ENCODE measurements at regions not wholly inside any gene's neighbourhood (a gene's known extent, or its start where the extent isn't known, plus 50 kb on each side); places are given as distances from the start of the nearest gene placed in this dataset.

DNA sequence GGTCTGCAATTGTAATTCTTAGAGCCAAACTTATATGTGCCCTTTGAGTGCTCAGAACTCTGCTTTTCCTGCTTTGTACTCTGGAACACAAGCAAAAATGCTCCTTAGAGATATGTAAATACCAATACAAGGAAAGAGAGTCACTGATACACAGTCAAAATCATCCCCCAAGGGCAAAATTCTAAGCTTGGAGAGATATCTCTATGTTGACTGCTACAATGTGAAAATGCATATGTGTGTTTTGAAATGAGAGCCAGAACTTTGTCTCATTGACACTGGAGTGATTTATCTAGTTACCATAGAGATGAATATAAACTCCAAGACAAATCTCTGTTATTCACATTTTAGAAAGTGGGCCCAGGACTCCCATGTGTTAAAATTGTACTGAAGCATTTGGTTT, 494.8 kb upstream of the SLITRK1 start:
- DNase-seq (ENCODE audit: extremely low spot score, insufficient read length, low read depth) (no peak), FAIRE-seq (no peak)

DNA sequence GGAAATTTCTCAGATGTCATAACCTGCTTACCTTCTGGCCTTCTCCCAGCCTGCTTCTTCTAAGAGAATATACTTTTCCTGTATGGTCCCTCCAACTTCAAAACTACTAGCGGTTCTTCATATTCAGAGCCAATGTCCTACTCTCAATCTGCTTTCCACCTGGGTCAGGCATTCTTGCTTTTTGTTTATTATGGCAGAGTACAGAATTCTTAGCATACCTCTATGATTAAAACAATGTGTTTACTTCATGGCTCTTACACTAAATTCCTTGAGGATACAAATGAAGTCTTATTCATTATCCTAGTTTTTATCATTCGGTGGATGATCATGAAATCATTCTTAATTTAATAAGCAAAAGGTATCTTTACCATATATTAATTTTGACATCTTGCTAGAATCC, 484.2 kb upstream of the SLITRK1 start:
- no peak for FAIRE-seq
- no peak for DNase-seq (ENCODE audit: extremely low spot score, insufficient read length, low read depth)

DNA sequence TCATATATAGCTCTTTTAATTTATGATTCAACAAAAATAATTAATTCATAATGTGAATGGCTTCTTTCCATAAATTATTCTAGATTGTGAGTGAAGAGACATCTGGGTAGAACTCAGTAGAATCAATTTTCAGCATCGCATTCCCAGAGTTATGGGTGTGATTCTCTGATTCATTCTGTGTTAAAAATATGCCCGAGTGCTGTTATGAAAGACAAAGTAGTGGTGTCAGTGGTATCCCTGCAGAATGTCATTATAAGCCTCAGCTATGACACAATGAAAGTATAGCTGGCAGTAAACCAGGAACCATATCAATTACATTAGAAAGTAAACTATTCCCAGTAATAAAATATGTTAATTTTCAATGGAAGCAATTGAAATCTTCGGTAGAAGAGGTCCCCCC, 480.5 kb upstream of the SLITRK1 start:
- DNase-seq (ENCODE audit: extremely low spot score, insufficient read length, low read depth): no peak
- FAIRE-seq: no peak

DNA sequence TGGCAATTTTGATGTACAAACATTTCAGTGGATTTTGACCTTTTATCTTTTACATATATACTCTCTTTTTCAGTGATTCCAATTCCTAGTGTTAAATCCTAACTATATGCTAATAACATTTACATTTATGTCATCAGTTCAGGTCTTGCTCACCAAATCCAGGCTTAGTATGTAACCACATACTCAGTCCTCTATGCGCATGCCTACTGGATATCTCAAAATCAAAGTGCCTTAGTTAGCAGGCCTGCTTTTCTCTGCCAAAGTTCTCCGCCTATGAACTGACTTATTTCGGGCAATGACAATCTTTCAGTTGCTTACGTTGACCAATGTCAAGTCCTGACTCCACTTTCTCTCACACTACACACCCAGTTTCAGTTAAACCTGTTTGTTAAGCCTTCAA, 478.5 kb upstream of the SLITRK1 start:
- DNase-seq (ENCODE audit: extremely low spot score, insufficient read length, low read depth) (no peak), FAIRE-seq (no peak)

DNA sequence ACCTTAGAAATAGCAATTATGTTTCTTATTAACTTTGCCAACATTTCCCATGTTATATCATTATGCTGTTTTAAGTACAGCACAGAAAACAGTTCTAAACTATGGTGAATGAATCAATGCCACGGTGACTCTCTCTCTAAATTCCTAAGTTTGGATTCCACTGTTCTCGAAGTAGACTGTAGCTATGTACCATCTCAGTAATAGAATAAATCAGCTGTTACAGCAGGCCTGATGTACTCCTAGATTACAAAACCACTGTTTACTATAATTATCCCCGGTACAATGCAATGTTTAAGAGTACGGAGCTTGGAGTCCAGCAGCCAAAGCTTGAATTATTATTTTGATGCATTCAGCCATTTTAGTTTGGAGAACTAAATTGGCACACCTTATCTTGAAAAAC, 476.3 kb upstream of the SLITRK1 start:
- DNase-seq (ENCODE audit: extremely low spot score, insufficient read length, low read depth) (no peak), FAIRE-seq (no peak)

DNA sequence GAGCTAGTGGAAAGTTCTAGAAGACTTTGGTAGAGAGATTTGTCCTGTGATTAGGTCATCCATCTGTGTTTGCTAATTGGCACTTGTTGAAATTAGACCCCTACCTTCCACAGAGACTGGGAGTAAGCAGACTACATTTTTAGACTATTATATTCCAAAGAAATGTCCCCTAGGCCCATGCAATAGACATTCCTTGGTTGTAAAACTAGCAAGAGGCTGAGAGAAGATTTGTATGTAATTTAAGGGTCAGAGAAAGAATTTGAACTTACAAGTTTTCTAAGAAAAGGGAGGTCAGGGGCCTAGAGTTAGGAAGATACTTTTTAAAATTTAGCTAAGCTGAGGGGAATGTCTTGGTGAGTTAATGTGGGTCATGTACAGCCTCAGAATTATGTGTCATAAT, 470.7 kb upstream of the SLITRK1 start:
- FAIRE-seq: no peak
- no peak for DNase-seq (ENCODE audit: extremely low spot score, insufficient read length, low read depth)

DNA sequence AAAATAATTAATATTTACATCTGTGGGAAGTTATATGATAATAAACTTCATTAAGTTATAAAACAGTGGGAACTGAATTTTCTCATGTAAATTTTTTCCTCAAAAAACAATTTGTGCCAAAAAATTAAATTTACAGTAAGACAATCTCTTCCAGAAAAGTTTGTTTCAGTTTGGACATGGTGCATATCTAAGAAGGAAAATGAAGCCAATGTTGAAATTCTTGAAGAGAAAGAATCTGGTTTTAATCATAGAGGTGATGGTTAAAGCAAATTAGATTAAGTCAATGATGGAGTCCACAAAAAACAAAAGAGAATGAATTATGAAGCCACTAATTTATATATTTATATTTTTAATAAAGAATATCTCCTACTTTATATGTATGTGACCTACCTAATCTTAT, 457.2 kb upstream of the SLITRK1 start:
- FAIRE-seq: no peak
- DNase-seq (ENCODE audit: extremely low spot score, insufficient read length, low read depth): no peak

DNA sequence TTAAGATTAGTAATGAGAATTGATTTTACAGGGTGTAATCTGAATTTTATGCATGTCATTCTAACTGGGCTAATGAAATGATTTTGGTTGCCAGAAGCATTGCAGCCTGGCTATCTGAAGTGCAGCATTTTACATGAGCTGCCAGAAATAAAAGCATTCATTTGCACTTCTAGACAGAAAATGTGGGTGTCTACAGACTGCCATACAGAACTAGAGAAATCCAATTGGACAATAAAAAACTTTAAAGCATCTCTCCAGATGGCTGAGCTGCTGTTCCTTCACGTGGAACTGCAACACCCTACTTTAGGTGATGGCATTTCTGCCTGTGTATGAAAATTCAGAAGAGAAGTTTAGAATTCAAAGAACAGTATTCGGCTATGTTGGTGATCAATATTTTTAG, 450.1 kb upstream of the SLITRK1 start:
- DNase-seq (ENCODE audit: extremely low spot score, insufficient read length, low read depth): no peak
- FAIRE-seq: no peak

DNA sequence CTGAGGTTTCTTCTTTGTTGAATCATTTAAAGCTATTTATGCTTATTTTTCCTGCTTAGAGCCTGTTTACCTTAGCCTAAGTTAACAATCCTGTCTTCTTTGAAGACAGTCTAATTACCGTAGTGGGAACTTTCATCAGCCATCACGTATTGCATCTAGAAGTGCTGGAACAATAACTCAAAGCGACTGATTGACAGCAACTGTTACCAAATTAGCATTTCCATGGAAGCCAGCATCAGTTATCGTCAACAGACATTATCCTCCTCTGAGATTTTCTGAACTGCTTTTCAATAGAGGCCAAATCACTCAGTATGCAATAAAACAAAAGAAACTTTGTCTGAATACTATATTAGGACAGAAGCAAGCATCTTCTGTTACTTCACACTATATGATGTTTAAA, 433.3 kb upstream of the SLITRK1 start:
- FAIRE-seq (no peak), DNase-seq (ENCODE audit: extremely low spot score, insufficient read length, low read depth) (no peak)

DNA sequence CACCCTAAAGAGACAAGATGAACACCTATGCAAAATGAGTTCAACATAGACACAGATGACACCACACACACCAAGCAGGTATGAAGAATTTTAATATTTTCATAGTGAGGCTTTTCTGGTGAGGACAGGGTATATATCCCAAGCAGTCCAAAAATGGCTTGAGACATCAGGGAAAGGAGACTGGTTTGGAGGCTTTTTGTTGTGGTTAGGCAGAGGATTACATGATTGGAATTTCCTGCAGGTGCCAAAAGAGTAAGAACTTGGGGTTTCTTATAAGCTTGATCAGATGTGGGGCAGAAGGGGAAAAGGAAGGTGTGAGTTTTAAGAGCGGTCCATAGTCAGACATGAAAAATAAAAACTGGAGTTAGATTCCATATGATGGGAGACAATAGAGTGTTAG, 420.8 kb upstream of the SLITRK1 start:
- FAIRE-seq (no peak), DNase-seq (ENCODE audit: extremely low spot score, insufficient read length, low read depth) (no peak)

DNA sequence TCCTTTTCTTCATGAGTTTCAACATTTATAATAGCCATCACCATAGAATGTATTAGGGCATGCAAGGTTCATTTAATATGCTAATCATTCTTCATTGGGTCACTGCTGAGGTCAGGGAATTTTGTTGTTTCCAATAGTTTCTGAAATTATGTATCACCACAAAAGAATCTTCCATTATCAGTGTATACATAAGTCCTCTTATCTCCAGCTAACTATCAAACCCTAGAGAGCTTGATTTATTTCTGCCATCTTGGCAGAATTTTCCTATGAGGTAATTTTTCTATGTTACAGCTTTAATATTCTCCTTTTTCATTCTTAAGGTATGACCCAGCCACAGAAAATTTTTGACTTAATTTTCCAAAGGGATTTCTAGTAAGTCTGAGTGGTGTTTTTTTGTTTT, 415.0 kb upstream of the SLITRK1 start:
- no peak for FAIRE-seq
- no peak for DNase-seq (ENCODE audit: extremely low spot score, insufficient read length, low read depth)

DNA sequence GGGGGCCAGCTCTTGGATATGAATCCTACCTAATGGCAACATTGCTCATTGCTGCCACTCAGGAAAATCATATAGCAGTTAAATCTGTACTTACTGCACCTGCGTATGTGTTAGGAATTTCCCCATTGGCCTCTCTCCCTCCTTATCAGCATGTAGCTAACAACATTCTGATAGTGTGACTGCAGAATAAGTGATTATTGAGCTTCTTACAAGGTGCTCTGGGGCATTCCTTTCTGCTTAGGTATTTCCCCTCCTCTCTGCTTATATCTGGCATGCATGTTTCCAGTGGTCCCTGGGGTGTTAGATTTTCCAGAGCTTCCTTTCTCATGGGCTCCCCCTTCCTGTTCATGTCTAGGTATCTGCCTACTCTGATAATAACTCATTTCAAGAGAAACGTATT, 414.1 kb upstream of the SLITRK1 start:
- DNase-seq (ENCODE audit: extremely low spot score, insufficient read length, low read depth): no peak
- FAIRE-seq: no peak

DNA sequence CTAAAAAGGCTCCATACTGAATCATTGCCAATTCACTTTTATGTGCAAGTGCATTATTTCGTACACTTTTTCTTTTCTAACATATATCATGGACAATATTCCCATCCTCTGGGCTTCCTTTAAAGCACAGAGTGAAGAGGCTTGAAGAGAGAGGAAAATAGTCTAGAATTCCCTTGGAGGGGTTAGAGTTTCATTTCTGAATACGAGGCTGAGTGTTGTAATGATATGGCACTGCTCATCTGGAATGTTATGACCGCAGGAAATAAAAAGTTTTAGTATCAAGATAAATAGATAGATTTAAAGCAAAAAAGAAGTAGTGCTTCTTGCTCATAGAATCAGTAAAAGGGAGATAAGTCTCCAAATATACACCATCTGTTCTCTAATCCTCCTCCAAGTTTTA, 412.3 kb upstream of the SLITRK1 start:
- no peak for DNase-seq (ENCODE audit: extremely low spot score, insufficient read length, low read depth)

DNA sequence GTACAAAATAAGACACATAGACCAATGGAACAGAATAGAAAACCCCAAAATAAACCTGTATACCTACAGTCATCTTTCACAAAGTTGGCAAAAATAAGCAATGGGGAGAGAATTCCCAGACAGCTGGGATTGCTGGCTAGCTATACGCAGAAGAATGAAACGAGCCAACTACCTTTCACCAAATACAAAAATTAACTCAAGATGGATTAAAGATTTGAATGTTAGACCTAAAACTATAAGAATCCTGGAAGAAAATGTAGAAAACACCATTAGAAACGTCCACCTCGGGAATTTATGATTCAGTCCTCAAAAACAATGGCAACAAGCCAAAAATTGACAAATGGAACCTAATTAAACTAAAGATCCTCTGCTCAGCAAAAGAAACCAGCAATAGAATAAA, 408.1 kb upstream of the SLITRK1 start:
- FAIRE-seq (no peak), DNase-seq (ENCODE audit: extremely low spot score, insufficient read length, low read depth) (no peak)

More for the DNA sequence above, 412.3 kb upstream of the SLITRK1 start:
- FAIRE-seq: no peak

DNA sequence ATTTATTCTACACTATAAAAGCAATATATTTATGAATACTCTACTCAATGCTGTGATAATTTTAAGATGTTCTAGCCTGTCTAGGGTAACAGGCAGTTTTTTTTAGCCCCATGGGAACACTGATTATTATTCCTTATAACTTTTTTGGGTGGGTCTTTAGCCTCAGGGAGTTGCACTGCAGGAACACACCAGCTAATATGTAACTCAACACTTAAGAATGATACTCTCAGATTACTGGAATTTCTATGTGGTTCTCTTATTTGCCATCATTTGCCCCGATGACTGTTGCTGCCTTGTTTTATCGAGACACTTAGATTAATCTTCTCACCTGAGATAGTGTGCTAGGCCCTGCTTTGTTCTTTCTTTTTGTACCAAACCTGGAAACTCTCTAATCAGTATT, 396.9 kb upstream of the SLITRK1 start:
- DNase-seq (ENCODE audit: extremely low spot score, insufficient read length, low read depth): no peak
- FAIRE-seq: no peak

DNA sequence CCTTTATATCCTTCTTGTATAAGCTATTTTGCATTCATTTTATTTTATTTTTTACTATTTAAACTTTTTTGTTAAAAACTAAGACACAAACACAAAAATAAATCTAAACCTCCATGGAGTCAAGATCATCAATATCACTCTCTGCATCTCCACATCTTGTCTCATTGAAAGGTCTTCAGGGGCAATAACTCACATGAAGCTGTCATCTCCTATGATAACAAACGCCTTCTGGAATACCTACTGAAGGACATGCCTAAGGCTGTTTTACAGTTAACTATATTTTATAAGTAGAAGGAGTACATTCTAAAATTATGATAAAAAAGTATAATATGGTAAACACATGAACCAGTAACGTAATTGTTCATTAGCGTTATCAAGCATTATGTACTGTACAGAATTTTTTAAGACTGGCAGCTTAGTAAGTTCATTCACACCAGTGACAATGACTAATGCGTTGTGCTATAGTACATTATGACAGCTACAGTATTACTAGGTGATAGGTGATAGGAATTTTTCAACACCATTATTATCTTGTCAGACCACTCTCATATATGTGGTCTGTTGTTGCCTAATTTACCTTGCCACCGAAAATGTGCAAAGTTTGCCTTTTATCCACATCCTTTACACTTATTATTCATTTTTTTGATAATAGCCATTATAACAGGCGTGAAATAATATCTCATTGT, 390.7 kb upstream of the SLITRK1 start:
- DNase-seq (ENCODE audit: extremely low spot score, insufficient read length, low read depth): no peak
- no peak for FAIRE-seq

DNA sequence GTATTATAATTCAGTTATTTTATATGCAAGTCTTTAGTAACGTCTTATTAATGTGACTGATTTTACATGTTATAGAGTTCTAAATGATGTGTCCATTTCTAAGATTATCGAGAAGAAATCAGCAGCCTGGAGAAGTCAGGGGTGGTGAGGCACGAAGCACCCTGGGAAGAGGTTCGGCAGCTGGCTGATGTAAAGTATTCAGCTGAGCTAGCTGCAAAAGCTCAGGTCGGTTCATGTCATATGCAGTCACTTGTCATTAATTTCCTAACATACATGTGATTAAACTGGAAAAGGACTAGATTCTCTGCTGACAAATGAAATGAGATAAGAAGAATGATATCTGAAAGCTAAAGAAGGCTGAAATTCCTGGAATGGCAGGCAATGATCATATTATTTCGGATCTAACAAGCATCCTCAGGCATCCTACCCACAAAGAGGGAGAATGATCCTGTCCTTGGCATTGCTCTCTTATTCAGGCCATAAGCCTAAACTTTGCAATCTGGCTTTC, 383.0 kb upstream of the SLITRK1 start:
- DNase-seq (ENCODE audit: extremely low spot score, insufficient read length, low read depth) (no peak), FAIRE-seq (no peak)

DNA sequence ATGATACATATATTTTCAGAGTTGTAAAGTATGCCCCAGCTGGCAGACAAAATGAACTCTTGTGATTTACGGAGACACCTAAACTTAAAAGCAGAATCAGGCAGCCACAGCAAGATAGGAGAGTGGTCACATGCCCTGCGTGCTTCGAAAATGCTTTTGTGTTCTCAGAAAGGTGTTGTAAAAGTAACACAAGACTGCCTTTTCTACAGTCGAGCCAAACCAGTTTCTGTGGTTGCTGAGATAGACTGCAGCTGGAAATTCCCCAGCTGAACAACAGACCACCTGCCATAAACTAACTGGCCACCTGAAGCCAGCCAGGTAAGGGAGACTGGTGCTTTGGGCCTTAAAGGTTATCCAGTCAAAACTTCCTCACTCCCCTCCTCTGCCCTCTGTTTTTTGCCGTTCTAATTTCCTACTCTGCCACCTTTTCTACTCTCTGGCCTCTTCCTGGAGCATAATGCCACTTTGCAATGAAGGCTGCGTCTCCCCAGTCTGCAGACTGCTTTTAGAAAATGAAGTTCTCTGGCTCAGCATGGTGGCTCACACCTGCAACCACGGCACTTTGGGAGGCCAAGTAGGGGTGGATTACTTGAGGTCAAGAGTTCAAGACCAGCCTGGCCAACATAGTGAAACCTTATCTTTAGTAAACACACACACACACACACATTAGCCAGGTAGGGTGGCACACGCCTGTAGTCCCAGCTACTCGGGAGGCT, 381.2 kb upstream of the SLITRK1 start:
- FAIRE-seq (no peak), DNase-seq (ENCODE audit: extremely low spot score, insufficient read length, low read depth) (no peak)

DNA sequence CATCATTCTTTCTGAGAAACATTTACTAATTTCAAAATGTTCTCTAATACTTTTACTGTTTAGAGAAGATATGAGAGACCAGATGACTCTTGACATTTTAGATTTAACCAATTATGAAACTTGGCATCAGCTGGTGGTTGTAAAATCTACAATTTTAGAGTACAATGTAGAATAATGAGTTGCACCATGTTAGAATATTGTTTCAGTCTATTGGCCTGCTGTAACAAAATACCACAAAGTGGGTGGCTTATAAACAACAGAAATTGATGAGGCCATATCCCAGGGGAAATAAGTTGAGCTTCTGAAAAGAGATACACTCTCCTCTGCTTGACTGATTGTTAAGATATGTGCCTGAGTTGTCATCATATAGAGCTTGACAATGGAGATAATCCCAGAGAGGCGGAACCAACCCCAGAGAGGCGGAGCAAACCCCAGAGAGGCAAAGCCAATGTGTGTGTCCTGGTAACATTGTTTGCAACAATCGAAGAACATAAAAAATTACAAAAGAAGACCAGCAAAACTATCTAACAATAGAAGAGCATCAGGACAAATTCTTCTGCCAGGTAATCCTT, 373.0 kb upstream of the SLITRK1 start:
- DNase-seq (ENCODE audit: extremely low spot score, insufficient read length, low read depth): no peak
- no peak for FAIRE-seq

DNA sequence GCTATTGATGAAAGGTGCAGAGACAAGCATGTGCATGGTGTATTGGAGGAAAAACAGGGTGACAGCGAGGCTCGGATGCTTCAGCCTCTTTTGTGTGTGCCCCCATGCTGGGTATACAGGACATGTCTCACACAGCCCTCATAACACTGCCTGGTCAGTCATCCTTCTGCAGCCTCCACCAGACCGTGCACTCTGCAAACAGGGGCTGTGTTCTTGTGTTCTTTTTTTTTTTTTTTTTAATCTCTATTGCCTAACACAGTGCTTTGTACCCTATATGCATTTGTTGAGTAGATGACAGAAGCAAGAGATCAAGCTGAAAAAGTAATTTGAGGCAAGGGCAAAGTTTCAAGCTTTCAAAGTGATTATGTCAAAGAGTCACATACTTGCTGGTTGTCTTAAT, 367.2 kb upstream of the SLITRK1 start:
- FAIRE-seq (no peak), DNase-seq (ENCODE audit: extremely low spot score, insufficient read length, low read depth) (no peak)

DNA sequence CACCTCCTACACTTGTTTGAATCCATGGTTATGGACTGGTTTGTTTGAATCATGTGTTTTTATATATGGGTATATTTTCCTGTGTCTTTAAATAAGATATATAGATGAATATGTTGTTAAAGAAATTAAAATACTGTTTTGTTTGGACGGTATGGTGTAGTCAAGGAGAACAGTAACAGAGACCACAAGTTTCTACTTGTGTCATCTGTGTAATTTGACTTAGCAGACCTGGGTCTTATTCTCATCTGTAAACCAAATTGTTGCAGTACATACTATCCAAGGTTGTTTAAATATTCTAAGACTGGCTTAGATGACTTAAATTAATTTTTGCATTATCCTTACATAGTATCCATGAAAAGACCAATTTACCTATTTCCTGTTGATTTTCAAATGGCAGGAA, 361.1 kb upstream of the SLITRK1 start:
- DNase-seq (ENCODE audit: extremely low spot score, insufficient read length, low read depth) (no peak), FAIRE-seq (no peak)

DNA sequence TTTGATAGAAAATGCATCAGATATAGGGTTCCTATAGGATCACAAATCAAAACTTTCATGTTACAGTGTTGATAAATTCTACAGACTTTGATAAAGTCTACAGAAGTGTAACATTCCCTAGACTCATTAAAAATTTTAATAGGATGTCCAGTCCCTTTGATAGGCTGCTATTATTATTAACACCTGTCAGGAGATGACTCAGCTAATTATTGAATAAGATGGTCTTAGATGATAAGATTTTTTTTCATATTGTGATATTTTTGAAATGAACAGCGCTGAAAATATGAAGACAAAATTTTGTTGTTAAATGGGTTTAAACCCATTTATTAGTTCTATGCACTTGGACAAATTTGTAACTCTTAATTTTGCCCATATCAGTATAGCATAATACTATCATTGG, 356.8 kb upstream of the SLITRK1 start:
- FAIRE-seq: no peak
- DNase-seq (ENCODE audit: extremely low spot score, insufficient read length, low read depth): no peak
